ENCODE measurements at regions not wholly inside any gene's neighbourhood (a gene's known extent, or its start where the extent isn't known, plus 50 kb on each side); places are given as distances from the start of the nearest gene placed in this dataset.

GRCh38 chr9:103485138-103485537, 490.0 kb downstream of the CYLC2 start:
- Histone ChIP-seq H3K9me1 (ENCODE audit: control insufficient read depth, extremely low read depth, insufficient read depth, low read length) (no peaks in the 10 kb centered on the region), H3K36me3 (ENCODE audit: control insufficient read depth in 2 of 2, extremely low read depth in 1 of 2, insufficient read depth in 2 of 2, low read length in 2 of 2) (no peaks in the 10 kb centered on the region), H3K9ac (ENCODE audit: control insufficient read depth, extremely low read depth, insufficient read depth, low read length) (no peak overlapping the region), H2AFZ (ENCODE audit: control insufficient read depth, low read length) (no peak overlapping the region), H4K20me1 (ENCODE audit: control insufficient read depth, extremely low read depth, insufficient read depth, low read length) (no peaks in the 10 kb centered on the region), H3K4me1 (ENCODE audit: control insufficient read depth, extremely low read depth, insufficient read depth, low read length) (no peaks in the 10 kb centered on the region), H3K27me3 (ENCODE audit: control insufficient read depth, extremely low read depth, insufficient read depth, low read length) (no peaks in the 10 kb centered on the region), H3K4me3 (ENCODE audit: control insufficient read depth in 2 of 3, extremely low read depth in 1 of 3, insufficient read depth in 2 of 3, low read depth in 1 of 3, low read length in 3 of 3) (no peak overlapping the region), H3K9me3 (ENCODE audit: control insufficient read depth, low read depth, low read length) (no peaks in the 10 kb centered on the region), H3K4me2 (ENCODE audit: control insufficient read depth, extremely low read depth, insufficient read depth, low read depth, low read length) (no peak overlapping the region), H3K79me2 (ENCODE audit: control insufficient read depth, insufficient read depth, low read length) (no peaks in the 10 kb centered on the region), H3K27ac (ENCODE audit: control insufficient read depth, insufficient read depth, low read length) (no peak overlapping the region)
- dilution Hi-C loops (cut with MboI; ENCODE audit: extremely low pct_ligation_motif_present, low sequenced_read_pairs): no loop called here
- FAIRE-seq (no peak), DNase-seq (ENCODE audit: low read depth, low spot score) (no peak)
- TF ChIP-seq, protein P1, sequence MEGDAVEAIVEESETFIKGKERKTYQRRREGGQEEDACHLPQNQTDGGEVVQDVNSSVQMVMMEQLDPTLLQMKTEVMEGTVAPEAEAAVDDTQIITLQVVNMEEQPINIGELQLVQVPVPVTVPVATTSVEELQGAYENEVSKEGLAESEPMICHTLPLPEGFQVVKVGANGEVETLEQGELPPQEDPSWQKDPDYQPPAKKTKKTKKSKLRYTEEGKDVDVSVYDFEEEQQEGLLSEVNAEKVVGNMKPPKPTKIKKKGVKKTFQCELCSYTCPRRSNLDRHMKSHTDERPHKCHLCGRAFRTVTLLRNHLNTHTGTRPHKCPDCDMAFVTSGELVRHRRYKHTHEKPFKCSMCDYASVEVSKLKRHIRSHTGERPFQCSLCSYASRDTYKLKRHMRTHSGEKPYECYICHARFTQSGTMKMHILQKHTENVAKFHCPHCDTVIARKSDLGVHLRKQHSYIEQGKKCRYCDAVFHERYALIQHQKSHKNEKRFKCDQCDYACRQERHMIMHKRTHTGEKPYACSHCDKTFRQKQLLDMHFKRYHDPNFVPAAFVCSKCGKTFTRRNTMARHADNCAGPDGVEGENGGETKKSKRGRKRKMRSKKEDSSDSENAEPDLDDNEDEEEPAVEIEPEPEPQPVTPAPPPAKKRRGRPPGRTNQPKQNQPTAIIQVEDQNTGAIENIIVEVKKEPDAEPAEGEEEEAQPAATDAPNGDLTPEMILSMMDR (optimal IDR thresholded peaks at IDR 0.05 in 1 of 3, IDR thresholded peaks at IDR 0.05 in 1 of 3, conservative IDR thresholded peaks at IDR 0.05 in 1 of 3; ENCODE audit: extremely low read depth in 1 of 3, insufficient read depth in 2 of 3, low read length in 3 of 3): no peak

- H3K9me3 ChIP-seq (ENCODE audit: control insufficient read depth, low read depth, low read length): peaks cover 3% of the 10 kb centered on the region
These were observed 519.6 kb downstream of the CYLC2 start for GRCh38 chr9:103514767-103515166.

More at GRCh38 chr9:103514767-103515166, 519.6 kb downstream of the CYLC2 start:
- Histone ChIP-seq H4K20me1 (ENCODE audit: control insufficient read depth, extremely low read depth, insufficient read depth, low read length) (no peaks in the 10 kb centered on the region), H3K27me3 (ENCODE audit: control insufficient read depth, extremely low read depth, insufficient read depth, low read length) (no peaks in the 10 kb centered on the region), H3K4me2 (ENCODE audit: control insufficient read depth, extremely low read depth, insufficient read depth, low read depth, low read length) (no peak overlapping the region), H3K9me1 (ENCODE audit: control insufficient read depth, extremely low read depth, insufficient read depth, low read length) (no peaks in the 10 kb centered on the region), H3K4me1 (ENCODE audit: control insufficient read depth, extremely low read depth, insufficient read depth, low read length) (no peaks in the 10 kb centered on the region), H3K4me3 (ENCODE audit: control insufficient read depth in 2 of 3, extremely low read depth in 1 of 3, insufficient read depth in 2 of 3, low read depth in 1 of 3, low read length in 3 of 3) (no peak overlapping the region), H3K79me2 (ENCODE audit: control insufficient read depth, insufficient read depth, low read length) (no peaks in the 10 kb centered on the region), H3K36me3 (ENCODE audit: control insufficient read depth in 2 of 2, extremely low read depth in 1 of 2, insufficient read depth in 2 of 2, low read length in 2 of 2) (no peaks in the 10 kb centered on the region), H2AFZ (ENCODE audit: control insufficient read depth, low read length) (no peak overlapping the region), H3K27ac (ENCODE audit: control insufficient read depth, insufficient read depth, low read length) (no peak overlapping the region), H3K9ac (ENCODE audit: control insufficient read depth, extremely low read depth, insufficient read depth, low read length) (no peak overlapping the region)
- DNase-seq (ENCODE audit: low read depth, low spot score) (no peak), FAIRE-seq (no peak)
- dilution Hi-C loops (cut with MboI; ENCODE audit: extremely low pct_ligation_motif_present, low sequenced_read_pairs): no loop called here
- TF ChIP-seq, protein P1 (optimal IDR thresholded peaks at IDR 0.05 in 1 of 3, IDR thresholded peaks at IDR 0.05 in 1 of 3, conservative IDR thresholded peaks at IDR 0.05 in 1 of 3; ENCODE audit: extremely low read depth in 1 of 3, insufficient read depth in 2 of 3, low read length in 3 of 3): no peak
- no peak for TF ChIP-seq EZH2 (IDR thresholded peaks at IDR 0.05; ENCODE audit: low read length)

All from keratinocyte (primary cell).